HEK293T (cell line): ENCODE measurements at regions not wholly inside any gene's neighbourhood (a gene's known extent, or its start where the extent isn't known, plus 50 kb on each side); places are given as distances from the start of the nearest gene placed in this dataset.

Experiments
- ARNT ChIP-seq: fragments of 450-650 bp; IDR thresholded peaks from 2 replicates; pipeline ENCODE4 v1.6.1; 2017; ENCODE audit warnings: mild to moderate bottlenecking
- BHLHE40 ChIP-seq: fragments of 450-650 bp; IDR thresholded peaks from 2 replicates; pipeline ENCODE4 v1.6.1; 2016; ENCODE audit warnings: mild to moderate bottlenecking, moderate library complexity, borderline replicate concordance
- CTBP1 ChIP-seq: fragments of 450-650 bp; IDR thresholded peaks from 2 replicates; pipeline ENCODE4 v1.6.1; 2016; ENCODE audit warnings: borderline replicate concordance
- ELF4 ChIP-seq: fragments of 450-650 bp; IDR thresholded peaks from 2 replicates; pipeline ENCODE4 v1.6.1; 2017; ENCODE audit warnings: antibody characterized with exemption
- FOXA1 ChIP-seq: fragments of 450-650 bp; IDR thresholded peaks from 2 replicates; pipeline ENCODE4 v1.6.1; 2016; ENCODE audit warnings: mild to moderate bottlenecking
- FOXK2 ChIP-seq: fragments of 450-650 bp; IDR thresholded peaks from 2 replicates; pipeline ENCODE4 v1.6.1; 2016; ENCODE audit warnings: mild to moderate bottlenecking
- HDGF ChIP-seq: fragments of 450-650 bp; IDR thresholded peaks from 2 replicates; pipeline ENCODE4 v1.6.1; 2017; ENCODE audit warnings: antibody characterized with exemption, borderline replicate concordance
- L3MBTL2 ChIP-seq: fragments of 450-650 bp; conservative IDR thresholded peaks from 2 replicates; pipeline ENCODE4 v1.6.1; 2016; ENCODE audit warnings: mild to moderate bottlenecking
- LEF1 ChIP-seq: fragments of 450-650 bp; IDR thresholded peaks from 2 replicates; pipeline ENCODE4 v1.6.1; 2017; ENCODE audit warnings: mild to moderate bottlenecking, borderline replicate concordance
- NFRKB ChIP-seq: fragments of 450-650 bp; IDR thresholded peaks from 2 replicates; pipeline ENCODE4 v1.6.1; 2016; ENCODE audit warnings: mild to moderate bottlenecking, moderate library complexity
- PKNOX1 ChIP-seq: fragments of 450-650 bp; IDR thresholded peaks from 2 replicates; pipeline ENCODE4 v1.6.1; 2016
- SP1 ChIP-seq: fragments of 450-650 bp; IDR thresholded peaks from 2 replicates; pipeline ENCODE4 v1.6.1; 2017
- SUZ12 ChIP-seq: fragments of 450-650 bp; IDR thresholded peaks from 2 replicates; pipeline ENCODE4 v1.6.1; 2016; ENCODE audit warnings: mild to moderate bottlenecking
- TARDBP ChIP-seq: fragments of 450-650 bp; IDR thresholded peaks from 2 replicates; pipeline ENCODE4 v1.6.1; 2016

DNA sequence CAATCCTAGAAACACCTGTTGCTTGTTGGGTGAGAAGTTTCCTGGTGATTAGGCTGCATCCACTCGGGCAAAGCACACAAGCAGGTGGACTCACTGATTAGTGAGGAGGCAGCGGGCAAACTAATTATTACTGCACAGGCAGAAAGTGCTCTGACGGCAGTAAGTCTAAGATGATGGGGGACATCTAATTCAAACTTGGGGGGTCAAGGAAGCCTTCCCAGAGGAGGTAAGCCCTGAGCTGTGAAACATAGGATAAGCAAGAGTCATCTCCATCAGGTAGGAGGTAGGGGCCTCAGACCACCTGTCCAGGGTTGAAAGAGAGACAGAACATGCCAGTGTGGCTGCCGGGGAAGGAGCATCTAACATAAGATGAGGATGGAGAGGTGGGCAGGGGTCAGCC lies 1578.4 kb upstream of the TMEM132C start:
- no peak for TF ChIP-seq FOXA1
- TF ChIP-seq FOXK2 = no peak
- no peak for TF ChIP-seq LEF1
- no peak for TF ChIP-seq NFRKB
- TF ChIP-seq SUZ12 = no peak
- TF ChIP-seq HDGF = no peak
- no peak for TF ChIP-seq SP1
- TF ChIP-seq BHLHE40 = no peak
- no peak for TF ChIP-seq ARNT
- no peak for TF ChIP-seq ELF4
- no peak for TF ChIP-seq CTBP1
- TF ChIP-seq L3MBTL2 = no peak
- TF ChIP-seq TARDBP = no peak
- TF ChIP-seq PKNOX1 = no peak
